ENCODE measurements at regions not wholly inside any gene's neighbourhood (a gene's known extent, or its start where the extent isn't known, plus 50 kb on each side); places are given as distances from the start of the nearest gene placed in this dataset.

DNA sequence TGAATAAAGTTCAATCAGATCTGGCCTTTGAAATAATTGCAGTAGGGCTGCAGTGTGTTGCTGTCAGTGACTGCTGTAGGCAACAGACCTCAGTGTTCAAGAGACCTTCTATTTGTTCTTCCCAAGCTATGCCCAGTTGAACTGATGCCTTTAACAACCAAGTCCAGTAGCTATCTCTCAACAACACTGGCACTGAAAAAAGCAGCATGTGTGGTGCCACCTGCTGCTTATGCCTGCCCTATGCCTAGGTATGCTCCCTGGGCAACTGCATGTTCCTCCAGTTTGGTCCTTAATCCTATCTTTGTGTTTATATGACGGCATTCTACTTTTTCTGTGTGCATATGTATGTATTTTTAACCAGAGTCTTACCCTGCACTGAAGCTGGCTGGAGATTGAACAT lies 523.9 kb upstream of the MEX3C start:
- TF ChIP-seq EZH2 (IDR thresholded peaks at IDR 0.05) (no peak), POLR2AphosphoS5 (IDR thresholded peaks at IDR 0.05; ENCODE audit: borderline replicate concordance, low read depth, low read length) (no peak), FOXP2 (optimal IDR thresholded peaks at IDR 0.05; ENCODE audit: control extremely low read depth, extremely low read length, insufficient read depth) (no peak)
